ENCODE measurements at regions not wholly inside any gene's neighbourhood (a gene's known extent, or its start where the extent isn't known, plus 50 kb on each side); places are given as distances from the start of the nearest gene placed in this dataset.

DNA sequence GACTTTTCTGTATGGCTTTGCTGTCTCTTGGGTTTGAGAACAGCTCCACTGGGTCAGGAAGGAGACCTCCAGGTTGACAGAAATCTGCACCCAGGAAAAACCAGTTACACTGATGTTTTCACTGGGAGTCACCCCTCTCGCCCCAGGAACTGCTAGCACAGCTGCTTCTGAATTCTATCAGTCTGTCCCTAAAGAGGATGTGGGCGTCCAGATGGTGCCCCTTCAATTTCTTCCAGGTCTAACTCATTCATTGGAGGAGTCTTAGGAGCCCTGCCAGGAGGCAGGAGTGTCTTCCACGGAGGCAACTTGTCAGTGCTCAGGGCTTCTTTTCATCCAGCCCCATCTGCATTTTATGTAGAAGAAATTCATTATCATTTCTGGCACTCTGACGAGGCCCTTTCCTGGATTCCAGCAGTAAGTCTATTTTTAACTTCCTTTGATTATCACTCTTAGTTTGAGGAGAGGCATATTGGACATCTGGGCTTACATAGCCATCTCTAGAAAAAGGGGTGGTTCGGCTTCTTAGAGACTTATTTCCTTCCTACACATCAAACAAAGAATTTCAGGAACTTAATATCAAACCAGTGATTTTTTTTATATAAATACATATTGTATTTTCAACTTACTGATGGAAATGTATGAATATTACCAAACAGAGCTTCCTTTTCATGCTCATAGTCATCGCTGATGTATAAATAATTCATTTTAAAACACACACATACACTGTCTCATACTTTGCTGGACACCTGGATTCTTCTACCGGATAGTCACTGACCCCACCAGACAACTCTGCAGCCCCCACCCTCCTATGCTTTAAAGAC is 148.8 kb downstream of the IRX2 start:
- DNase-seq (ENCODE audit: low spot score): no peak

DNA sequence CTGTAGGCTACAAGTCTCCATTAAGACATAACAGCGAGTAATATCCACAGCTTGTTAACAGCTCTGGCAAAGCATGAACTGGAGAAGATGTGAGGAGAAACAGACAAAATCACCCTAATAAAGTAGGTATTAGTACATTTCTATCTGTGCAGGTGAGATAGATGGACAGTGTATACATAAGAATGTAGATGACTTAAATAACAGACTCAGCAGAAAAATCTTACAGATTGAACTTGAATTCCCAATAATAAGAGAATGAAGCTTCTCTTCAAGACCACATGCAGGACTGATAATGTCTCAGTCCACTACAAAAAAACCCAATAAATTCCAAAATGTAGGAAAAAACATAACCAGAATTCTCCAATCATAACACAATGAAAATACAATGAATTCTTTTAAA is 153.0 kb downstream of the IRX2 start:
- DNase-seq (ENCODE audit: low spot score): no peak

GRCh38 chr5:2594701-2595100 is 156.8 kb downstream of the IRX2 start:
- DNase-seq (ENCODE audit: low spot score): no peak

DNA sequence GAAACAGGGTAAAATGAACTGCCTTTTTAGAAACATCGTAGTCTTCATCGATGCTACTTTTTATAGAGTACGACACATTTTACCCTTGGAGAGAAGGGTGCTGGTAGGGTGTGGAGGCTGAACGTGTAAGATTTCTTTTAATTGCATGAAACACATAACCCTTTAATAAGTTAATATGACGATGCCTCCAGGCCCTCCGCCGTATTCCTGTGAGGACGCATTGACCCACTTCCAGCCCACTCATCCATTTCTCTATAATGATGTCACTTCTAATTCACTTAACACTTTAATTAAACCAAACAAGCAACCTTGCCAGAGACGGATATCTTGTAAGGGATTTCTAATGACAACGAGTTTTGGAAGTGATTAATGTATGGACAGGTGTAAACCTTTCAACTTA is 158.7 kb downstream of the IRX2 start:
- no peak for DNase-seq (ENCODE audit: low spot score)

- no peak for DNase-seq (ENCODE audit: low spot score)
Observed at GRCh38 chr5:2591777-2592453, 159.6 kb downstream of the IRX2 start.

GRCh38 chr5:2588850-2589501 is 162.5 kb downstream of the IRX2 start:
- no peak for DNase-seq (ENCODE audit: low spot score)

- no peak for DNase-seq (ENCODE audit: low spot score)
Observed at GRCh38 chr5:2587189-2588031, 164.1 kb downstream of the IRX2 start.

DNA sequence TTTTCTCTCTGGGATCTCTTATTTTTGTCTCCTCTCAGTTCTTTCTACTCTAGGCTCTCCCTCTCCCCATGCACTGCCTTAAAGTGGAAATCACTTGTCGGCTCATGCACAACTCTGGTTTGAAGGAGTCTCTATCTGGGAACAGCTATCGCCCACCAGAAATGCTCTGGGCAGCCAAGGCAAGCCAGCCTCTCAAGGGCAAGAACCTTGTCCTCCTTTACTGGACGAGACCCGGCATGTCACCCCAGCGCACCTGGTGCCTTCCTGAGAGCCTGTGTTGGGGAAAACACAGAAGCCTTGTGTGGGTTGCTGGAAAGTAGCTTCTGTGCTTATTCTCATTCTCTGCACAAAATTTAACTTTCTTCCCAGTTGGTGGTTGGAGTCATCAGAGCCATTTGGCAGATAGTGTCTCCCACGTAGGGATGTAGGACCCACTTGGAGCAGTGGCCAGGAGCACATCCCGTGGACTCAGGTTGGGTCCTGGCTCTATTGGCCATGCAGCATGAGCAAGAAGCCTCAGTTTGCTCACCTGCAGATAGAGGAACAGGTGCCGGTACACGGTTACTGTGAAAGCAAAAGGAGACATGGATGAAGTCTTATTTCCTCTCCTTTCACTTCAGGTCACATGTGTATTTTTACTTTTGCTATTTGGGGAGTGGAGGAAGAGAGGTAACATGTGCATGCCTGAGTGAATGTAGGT is 165.3 kb downstream of the IRX2 start:
- DNase-seq (ENCODE audit: low spot score): no peak

DNA sequence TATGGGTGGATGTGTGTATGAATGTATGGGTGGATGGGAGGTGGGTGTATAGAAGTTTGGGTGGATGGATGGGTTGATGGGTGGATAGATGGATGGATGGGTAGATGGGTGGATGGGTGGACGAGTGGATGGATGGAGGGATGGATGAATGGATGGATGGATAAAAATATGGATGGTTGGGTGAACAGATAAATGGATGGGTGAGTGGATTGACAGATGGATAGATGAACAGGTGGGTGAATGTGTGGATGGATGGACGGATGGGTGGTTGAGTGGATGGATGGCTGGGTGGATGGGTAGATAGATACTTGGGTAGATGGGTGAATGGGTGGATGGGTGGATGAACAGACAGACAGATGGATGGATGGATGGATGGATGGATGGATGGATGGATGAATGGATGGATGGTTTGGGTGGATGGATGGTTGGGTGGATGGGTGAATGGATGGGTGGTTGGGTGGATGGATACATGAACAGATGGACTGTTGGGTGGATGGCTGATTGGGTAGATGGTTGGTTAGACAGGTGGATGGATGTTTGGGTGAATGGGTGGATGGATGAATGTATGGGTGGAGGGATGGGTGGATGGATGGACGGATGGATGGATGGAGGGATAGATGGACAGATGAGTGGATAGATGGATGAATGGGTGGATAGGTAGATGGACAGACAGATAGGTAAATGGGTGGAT is 166.8 kb downstream of the IRX2 start:
- DNase-seq (ENCODE audit: low spot score): no peak

DNA sequence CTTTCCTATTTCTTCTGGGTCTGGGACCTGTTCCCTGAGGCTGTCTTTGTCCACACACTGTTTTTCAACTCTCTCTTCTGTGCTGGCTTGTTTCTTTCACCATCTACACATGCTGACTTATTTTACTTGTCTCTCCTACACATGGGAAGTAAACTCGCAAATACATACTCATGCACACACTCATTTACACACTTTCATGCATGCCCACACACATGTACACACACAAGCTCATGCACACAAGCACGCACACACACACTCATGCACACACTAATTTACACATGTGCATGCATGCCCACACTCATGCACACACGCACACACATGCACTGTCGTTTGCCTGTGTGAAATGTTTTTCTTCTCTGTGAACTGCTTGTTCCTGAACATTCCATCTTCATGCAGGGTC is 169.0 kb downstream of the IRX2 start:
- DNase-seq (ENCODE audit: low spot score): no peak

GRCh38 chr5:2582106-2582505 is 169.4 kb downstream of the IRX2 start:
- no peak for DNase-seq (ENCODE audit: low spot score)

- DNase-seq (ENCODE audit: low spot score): no peak
Observed at GRCh38 chr5:2581418-2581817, 170.1 kb downstream of the IRX2 start.

- DNase-seq (ENCODE audit: low spot score): no peak
Observed at GRCh38 chr5:2579126-2579525, 172.4 kb downstream of the IRX2 start.

DNA sequence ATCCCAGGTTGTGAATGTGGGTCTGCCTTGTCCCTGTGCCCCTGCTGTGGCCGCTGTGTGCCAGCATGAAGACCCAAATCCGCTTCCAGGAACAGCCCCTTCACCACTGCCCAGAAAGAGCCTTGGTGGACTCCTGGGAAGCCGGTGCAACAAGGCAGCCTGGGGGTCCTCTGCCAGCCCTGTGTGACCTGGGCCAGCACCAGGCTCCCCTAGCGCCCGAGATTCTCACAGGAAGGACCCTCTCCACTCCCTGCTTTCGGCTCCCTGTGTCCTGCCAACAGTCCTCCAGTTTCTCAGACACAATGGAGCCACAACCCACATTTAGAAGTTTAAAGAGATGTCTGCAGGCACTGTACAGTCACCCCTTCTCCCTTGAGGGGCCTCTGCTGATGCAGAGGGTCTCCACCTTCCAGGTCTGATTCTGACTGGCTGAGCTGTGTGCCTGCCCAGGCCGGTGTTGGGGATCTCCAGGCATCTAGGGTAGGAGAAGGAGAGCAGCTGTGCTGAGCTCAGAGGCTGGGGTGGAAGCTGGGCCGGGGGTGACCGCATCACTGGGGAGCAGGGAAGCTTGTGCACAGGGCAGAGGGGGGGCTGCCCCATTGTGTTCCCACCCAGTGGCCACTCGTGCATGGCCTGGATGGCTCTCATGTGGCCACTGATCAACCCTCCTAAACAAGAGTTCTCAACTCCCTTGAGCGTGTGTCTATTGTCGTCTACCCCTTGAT is 174.0 kb downstream of the IRX2 start:
- DNase-seq (ENCODE audit: low spot score): no peak

DNA sequence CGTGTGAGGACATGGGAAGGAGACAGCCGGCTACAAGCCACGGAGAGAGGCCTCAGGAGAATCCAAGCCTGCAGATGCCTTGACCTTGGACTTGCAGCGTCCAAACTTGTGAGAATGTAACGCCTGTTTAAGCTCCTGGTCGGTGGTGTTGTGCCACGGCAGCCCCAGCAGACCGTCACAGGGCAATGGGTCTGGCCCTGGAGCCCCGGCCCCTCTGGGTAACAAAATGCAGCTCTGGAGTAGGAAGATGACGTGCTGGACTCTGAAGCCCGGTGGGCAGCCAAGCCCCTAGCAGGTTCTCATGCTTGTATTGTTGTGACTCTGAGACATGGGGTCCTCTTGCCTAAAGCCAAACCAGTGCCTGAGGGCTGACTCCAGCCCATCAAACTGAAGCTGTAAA is 174.7 kb downstream of the IRX2 start:
- no peak for DNase-seq (ENCODE audit: low spot score)

- DNase-seq (ENCODE audit: low spot score): no peak
Observed at GRCh38 chr5:2575871-2576270, 175.6 kb downstream of the IRX2 start.

GRCh38 chr5:2575292-2575691 is 176.2 kb downstream of the IRX2 start:
- no peak for DNase-seq (ENCODE audit: low spot score)

DNA sequence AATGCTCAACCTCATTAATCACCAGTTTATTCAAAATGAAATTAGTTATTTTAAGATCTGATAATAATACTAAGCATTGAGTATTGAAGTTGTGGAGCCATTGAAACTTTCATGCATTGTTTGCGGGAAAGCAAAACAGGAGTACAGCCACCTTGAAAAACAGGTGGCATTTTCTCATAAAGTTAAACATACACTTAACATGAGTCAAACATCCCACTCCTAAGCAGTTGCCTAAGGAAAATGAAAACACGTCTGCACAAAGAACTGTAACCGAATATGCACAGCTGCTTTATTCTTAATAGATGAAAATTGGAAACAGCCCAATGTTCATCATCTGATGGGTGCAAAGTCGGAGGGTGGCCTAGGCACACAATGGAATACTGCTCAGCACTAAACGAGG is 177.3 kb downstream of the IRX2 start:
- DNase-seq (ENCODE audit: low spot score): no peak

- DNase-seq (ENCODE audit: low spot score): no peak
Observed at GRCh38 chr5:2570586-2570985, 180.9 kb downstream of the IRX2 start.

DNA sequence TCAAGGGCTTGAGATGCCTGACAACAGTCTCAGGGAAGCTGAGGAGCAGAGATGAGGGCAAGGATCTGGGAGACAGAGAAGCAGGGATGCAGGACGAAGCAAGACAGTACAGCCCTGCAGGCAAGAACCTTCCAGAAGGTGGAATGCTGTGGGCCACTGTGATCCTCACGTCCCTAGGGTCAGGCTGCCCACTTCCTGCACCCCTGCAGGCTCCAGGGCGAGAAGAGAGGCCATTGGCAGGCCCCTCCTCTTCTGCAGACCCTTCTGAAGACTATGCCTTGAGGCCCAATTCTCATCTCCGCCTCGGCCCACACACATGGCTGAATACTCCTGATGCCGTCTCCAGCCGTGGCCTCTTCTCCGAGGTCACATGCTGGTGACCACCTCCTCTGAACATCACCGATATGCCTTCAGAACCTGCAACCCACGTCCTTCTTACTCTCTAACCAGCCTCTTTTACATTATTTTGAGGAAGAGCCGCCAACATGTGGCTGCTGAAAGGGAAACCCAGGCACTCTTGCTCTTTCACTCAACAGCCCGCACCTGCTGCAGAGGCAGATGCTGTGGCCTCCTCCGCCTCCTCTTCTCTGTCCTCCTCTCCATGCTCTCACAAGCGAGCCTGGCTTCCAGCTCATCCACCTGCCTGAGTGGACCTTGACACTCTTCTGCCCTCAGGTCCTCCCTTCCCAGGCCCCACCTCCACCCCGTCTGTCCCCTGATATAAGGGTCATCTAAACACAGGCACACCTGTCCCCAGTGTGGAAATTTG is 181.5 kb downstream of the IRX2 start:
- no peak for DNase-seq (ENCODE audit: low spot score)
